Natural killer cell (primary cell): ENCODE measurements at regions not wholly inside any gene's neighbourhood (a gene's known extent, or its start where the extent isn't known, plus 50 kb on each side); places are given as distances from the start of the nearest gene placed in this dataset.

Experiments used
- ATAC-seq, 3 donors: fragments of 150-1000 bp in 2 of 3; fragments of 200-7000 bp in 1 of 3; cut with Tn5 transposase; 1 replicate in 1 of 3; 2 replicates in 2 of 3; pipeline ENCODE4 v1.10.0; 2021; ENCODE audit warnings: mild to moderate bottlenecking in 2 of 3, moderate library complexity in 2 of 3
- DNase-seq, 2 donors: peaks; one replicate each; pipeline versions ENCODE4 v3.0.0 to v3.0.0-alpha.2; 2013 to 2021; ENCODE audit warnings: mixed read lengths in 1 of 2
- H3K27ac ChIP-seq: one replicate; pipeline ENCODE4 v1.5.1; 2013; ENCODE audit warnings: mild to moderate bottlenecking, low read length
- H3K27me3 ChIP-seq: one replicate; pipeline ENCODE4 v1.6.1; 2013; ENCODE audit warnings: low read length; ENCODE audit not compliant: control insufficient read depth, insufficient read depth
- H3K36me3 ChIP-seq: one replicate; pipeline ENCODE4 v1.6.1; 2013; ENCODE audit warnings: low read length; ENCODE audit not compliant: control insufficient read depth, insufficient read depth
- H3K4me1 ChIP-seq: one replicate; pipeline ENCODE4 v1.6.1; 2013; ENCODE audit warnings: low read length; ENCODE audit not compliant: control insufficient read depth, insufficient read depth
- H3K4me3 ChIP-seq: one replicate; pipeline ENCODE4 v1.5.1; 2013; ENCODE audit warnings: low read length
- H3K9me3 ChIP-seq: one replicate; pipeline ENCODE4 v1.6.1; 2013; ENCODE audit warnings: low read length; ENCODE audit not compliant: control insufficient read depth, insufficient read depth
- H3K27ac Mint-ChIP-seq, 2 donors: one replicate each; pipeline ENCODE4 v1.8.0; 2022; ENCODE audit warnings: mild to moderate bottlenecking in 2 of 2, mixed read lengths in 2 of 2, moderate library complexity in 1 of 2
- H3K27me3 Mint-ChIP-seq, 2 donors: one replicate each; pipeline ENCODE4 v1.8.0; 2022; ENCODE audit warnings: low read depth in 2 of 2, mixed read lengths in 2 of 2
- H3K36me3 Mint-ChIP-seq: one replicate; pipeline ENCODE4 v1.8.0; 2022; ENCODE audit warnings: mixed read lengths
- H3K4me1 Mint-ChIP-seq, 2 donors: one replicate each; pipeline ENCODE4 v1.8.0; 2022; ENCODE audit warnings: mixed read lengths in 2 of 2
- H3K4me3 Mint-ChIP-seq: one replicate; pipeline ENCODE4 v1.8.0; 2022; ENCODE audit warnings: mild to moderate bottlenecking, moderate library complexity, mixed read lengths
- H3K9me3 Mint-ChIP-seq, 2 donors: one replicate each; pipeline ENCODE4 v1.8.0; 2022; ENCODE audit warnings: mixed read lengths in 2 of 2
- WGBS: methylation state at CpG from one replicate; pipeline ENCODE4 v1.1.7; 2013; ENCODE audit warnings: missing lambda C conversion rate; ENCODE audit not compliant: insufficient coverage; 5-methylcytosine and 5-hydroxymethylcytosine counted together
- intact Hi-C: fragments of 100-400 bp; cut with micrococcal nuclease; formaldehyde crosslinking; loops from one replicate; pipeline ENCODE4 v1.14.2; 2022
- TF ChIP-seq, protein P1 (sequence below): fragments of 200-600 bp; IDR thresholded peaks from one replicate; pipeline ENCODE4 v1.8.0; 2022; ENCODE audit warnings: antibody characterized with exemption

- Mint-ChIP-seq H3K36me3 (no peaks in the 10 kb centered on the region), H3K27me3 (peaks cover 15 to 25% of the 10 kb centered on the region in 2 donors), H3K4me1 (no peaks in the 10 kb centered on the region), H3K27ac (no peak overlapping the region), H3K4me3 (no peak overlapping the region), H3K9me3 (no peaks in the 10 kb centered on the region)
- H3K4me3 ChIP-seq: no peak overlapping the region
- no peak overlapping the region for H3K27ac ChIP-seq
- intact Hi-C loops: no loop called here
- H3K27me3 ChIP-seq: no peaks in the 10 kb centered on the region
- DNase-seq: no peak
- H3K9me3 ChIP-seq: no peaks in the 10 kb centered on the region
- no peaks in the 10 kb centered on the region for H3K36me3 ChIP-seq
- TF ChIP-seq, protein P1, sequence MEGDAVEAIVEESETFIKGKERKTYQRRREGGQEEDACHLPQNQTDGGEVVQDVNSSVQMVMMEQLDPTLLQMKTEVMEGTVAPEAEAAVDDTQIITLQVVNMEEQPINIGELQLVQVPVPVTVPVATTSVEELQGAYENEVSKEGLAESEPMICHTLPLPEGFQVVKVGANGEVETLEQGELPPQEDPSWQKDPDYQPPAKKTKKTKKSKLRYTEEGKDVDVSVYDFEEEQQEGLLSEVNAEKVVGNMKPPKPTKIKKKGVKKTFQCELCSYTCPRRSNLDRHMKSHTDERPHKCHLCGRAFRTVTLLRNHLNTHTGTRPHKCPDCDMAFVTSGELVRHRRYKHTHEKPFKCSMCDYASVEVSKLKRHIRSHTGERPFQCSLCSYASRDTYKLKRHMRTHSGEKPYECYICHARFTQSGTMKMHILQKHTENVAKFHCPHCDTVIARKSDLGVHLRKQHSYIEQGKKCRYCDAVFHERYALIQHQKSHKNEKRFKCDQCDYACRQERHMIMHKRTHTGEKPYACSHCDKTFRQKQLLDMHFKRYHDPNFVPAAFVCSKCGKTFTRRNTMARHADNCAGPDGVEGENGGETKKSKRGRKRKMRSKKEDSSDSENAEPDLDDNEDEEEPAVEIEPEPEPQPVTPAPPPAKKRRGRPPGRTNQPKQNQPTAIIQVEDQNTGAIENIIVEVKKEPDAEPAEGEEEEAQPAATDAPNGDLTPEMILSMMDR: no peak
- WGBS: 46% methylated on average over 2 of the region's 2 CpGs
- ATAC-seq: no peak
- no peaks in the 10 kb centered on the region for H3K4me1 ChIP-seq
Measured at GRCh38 chr3:187567021-187567420, 103.2 kb downstream of the SST start.

- H3K4me3 ChIP-seq: no peak overlapping the region
- H3K4me1 ChIP-seq: no peaks in the 10 kb centered on the region
- intact Hi-C loops: no loop called here
Measured at GRCh38 chr3:187565701-187566100, 104.5 kb downstream of the SST start.

GRCh38 chr3:187558990-187559389, 111.2 kb downstream of the SST start:
- DNase-seq (no peak), ATAC-seq (no peak)
- Mint-ChIP-seq H3K9me3 (no peaks in the 10 kb centered on the region), H3K36me3 (no peaks in the 10 kb centered on the region), H3K27me3 (peaks cover 0 to 8% of the 10 kb centered on the region in 2 donors), H3K4me3 (no peak overlapping the region), H3K4me1 (no peaks in the 10 kb centered on the region), H3K27ac (no peak overlapping the region)
- no peaks in the 10 kb centered on the region for H3K4me1 ChIP-seq
- H3K36me3 ChIP-seq: no peaks in the 10 kb centered on the region
- 100% methylated on average over 1 of the region's 2 CpGs for WGBS
- H3K27me3 ChIP-seq: no peaks in the 10 kb centered on the region
- TF ChIP-seq, protein P1: no peak
- intact Hi-C loops: no loop called here
- no peak overlapping the region for H3K27ac ChIP-seq
- no peaks in the 10 kb centered on the region for H3K9me3 ChIP-seq
- no peak overlapping the region for H3K4me3 ChIP-seq

More at GRCh38 chr3:187565701-187566100, 104.5 kb downstream of the SST start:
- Mint-ChIP-seq H3K4me3 (no peak overlapping the region), H3K4me1 (no peaks in the 10 kb centered on the region), H3K27ac (no peak overlapping the region), H3K27me3 (peaks cover 10 to 25% of the 10 kb centered on the region in 2 donors), H3K9me3 (no peaks in the 10 kb centered on the region), H3K36me3 (no peaks in the 10 kb centered on the region)
- TF ChIP-seq, protein P1: no peak
- no peaks in the 10 kb centered on the region for H3K36me3 ChIP-seq
- DNase-seq: no peak
- H3K9me3 ChIP-seq: no peaks in the 10 kb centered on the region
- WGBS: 98% methylated on average over 4 of the region's 5 CpGs
- no peaks in the 10 kb centered on the region for H3K27me3 ChIP-seq
- ATAC-seq: no peak
- no peak overlapping the region for H3K27ac ChIP-seq

GRCh38 chr3:187551416-187551815, 118.8 kb downstream of the SST start:
- intact Hi-C loops: no loop called here
- H3K27me3 ChIP-seq: peaks cover 4% of the 10 kb centered on the region
- H3K27ac Mint-ChIP-seq: no peak overlapping the region
- H3K27ac ChIP-seq: no peak overlapping the region
- DNase-seq (no peak), ATAC-seq (no peak)
- no peaks in the 10 kb centered on the region for H3K36me3 ChIP-seq
- H3K9me3 ChIP-seq: no peaks in the 10 kb centered on the region
- H3K4me3 Mint-ChIP-seq: no peak overlapping the region
- H3K4me1 Mint-ChIP-seq: no peaks in the 10 kb centered on the region
- H3K27me3 Mint-ChIP-seq: peaks cover 26 to 28% of the 10 kb centered on the region in 2 donors
- TF ChIP-seq, protein P1: no peak
- no peaks in the 10 kb centered on the region for H3K36me3 Mint-ChIP-seq
- H3K4me3 ChIP-seq: no peak overlapping the region
- no peaks in the 10 kb centered on the region for H3K9me3 Mint-ChIP-seq
- H3K4me1 ChIP-seq: no peaks in the 10 kb centered on the region
